NCI-H1105 treated with DMSO at 0.1 percent for 48 hours (cell line): ENCODE measurements at regions not wholly inside any gene's neighbourhood (a gene's known extent, or its start where the extent isn't known, plus 50 kb on each side); places are given as distances from the start of the nearest gene placed in this dataset.

Source experiments
- DNase-seq: peaks from one replicate; lab custom pipeline; 2025; lab: John Stamatoyannopoulos, UW

DNA sequence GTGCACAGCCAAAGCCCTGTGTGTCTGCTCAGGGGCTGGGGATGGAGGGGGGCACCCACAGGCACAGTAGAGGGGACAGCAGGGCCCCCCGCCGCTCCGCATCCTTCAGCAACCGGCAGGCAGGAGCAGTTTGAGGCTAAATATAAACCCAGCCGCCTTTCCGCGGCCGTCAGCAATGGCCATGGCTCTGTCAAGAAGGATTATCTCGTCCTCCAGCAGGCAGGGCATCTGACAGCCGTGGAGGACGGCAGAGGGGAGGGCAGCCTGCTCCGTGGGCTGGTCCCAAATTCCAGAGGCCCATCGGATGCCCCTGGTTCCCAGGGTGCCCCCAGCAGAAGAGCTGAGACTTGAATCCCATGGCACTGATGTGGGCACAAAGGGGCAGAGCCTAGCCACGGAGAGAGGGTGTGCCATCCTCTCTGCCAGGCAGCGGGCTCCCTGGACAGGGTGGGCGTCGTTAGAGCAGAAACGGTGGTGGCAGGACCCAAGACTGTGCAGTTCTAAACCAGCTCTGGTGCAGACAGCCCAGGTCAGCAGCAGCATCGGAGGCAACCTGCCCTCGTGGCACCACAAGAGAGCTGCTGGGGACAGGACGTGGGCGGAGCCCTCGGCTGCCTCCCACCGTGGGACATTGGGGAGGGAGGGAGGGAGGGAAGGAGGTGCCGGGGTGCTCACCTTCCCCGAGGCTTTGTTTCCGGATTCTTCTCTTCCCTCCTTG is 198.8 kb upstream of the CIBAR2 start:
- no peak for DNase-seq

DNA sequence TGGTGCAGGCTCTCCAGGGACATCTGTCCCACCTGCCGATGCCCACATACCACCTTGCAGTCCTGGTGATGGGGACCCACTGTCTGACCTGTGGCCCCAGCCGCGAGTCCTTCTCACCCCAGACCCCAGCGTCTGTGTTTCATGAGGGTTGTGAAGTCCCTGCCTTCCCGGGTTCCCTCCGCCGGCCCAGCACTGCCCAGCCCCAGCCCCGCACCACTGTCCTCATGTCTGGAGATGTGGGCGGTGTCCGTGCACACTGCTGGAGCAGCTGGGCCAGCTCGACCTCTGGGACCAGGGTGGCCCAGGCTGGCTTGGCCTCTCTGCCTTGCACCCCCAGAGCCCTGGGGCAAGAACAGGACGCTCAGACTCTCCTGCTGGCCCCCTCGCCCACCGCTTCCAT is 199.5 kb upstream of the CIBAR2 start:
- DNase-seq = no peak

DNA sequence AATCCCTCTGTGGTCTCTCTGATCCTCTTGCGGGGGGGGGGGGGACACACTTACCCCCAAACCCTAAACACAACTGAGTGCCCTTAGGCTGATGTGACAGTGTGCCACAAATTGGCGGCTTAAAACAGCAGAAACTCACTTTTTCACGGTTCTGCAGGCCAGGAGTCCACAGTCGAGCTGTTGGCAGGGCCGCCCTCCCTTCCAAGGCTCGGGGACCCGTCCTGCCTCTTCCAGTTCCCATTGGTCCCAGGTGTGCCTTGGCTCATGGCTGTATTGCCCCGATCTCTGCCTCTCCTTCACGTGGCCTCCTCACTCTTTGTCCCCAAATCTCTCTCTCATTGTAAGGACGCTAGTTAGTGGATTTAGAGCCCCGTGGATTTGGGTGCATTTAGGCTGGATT is 199.9 kb upstream of the CIBAR2 start:
- no peak for DNase-seq

DNA sequence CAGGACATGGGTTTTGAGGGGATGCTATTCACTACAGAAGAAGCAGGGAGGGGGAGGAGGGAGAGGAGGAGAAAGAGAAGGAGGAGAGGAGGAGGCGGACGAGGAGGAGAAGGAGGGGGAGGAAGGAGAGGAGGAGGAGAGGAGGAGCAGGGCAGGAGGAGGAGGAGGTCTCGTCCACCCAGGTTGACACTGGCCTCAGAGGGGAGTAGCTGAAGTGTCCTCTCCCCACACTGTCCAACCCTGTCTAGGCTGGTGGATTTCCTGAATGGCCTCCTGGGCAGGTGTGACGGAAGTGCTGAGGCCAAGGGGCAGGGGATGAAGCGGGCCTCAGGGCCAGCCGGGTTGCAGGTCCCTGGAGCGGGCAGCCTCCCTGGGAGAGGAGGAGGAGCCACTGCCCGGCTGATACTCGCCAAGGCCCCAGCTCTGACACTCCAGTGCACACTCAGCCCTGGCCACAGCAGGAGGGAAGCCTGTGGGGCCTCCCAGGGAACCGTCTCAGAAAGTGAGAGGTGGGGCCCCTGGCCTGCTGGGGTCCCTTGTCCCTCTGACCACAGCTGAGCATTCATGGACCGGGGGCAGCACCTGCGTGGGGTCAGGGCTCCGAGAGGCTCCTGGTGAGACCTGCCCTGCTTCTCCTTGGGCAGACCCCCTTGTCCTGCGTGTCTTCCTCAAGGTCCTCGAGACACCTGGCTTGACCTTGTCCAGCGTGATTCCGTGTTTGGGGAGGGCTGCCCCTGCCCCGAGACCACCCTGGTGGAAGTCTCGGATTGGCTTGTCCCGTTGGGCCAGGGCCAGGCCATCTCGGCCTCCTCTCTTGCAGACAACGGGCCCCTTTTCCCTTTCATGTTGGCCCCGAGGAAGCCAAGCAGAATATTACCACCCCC is 200.6 kb upstream of the CIBAR2 start:
- DNase-seq = no peak

DNA sequence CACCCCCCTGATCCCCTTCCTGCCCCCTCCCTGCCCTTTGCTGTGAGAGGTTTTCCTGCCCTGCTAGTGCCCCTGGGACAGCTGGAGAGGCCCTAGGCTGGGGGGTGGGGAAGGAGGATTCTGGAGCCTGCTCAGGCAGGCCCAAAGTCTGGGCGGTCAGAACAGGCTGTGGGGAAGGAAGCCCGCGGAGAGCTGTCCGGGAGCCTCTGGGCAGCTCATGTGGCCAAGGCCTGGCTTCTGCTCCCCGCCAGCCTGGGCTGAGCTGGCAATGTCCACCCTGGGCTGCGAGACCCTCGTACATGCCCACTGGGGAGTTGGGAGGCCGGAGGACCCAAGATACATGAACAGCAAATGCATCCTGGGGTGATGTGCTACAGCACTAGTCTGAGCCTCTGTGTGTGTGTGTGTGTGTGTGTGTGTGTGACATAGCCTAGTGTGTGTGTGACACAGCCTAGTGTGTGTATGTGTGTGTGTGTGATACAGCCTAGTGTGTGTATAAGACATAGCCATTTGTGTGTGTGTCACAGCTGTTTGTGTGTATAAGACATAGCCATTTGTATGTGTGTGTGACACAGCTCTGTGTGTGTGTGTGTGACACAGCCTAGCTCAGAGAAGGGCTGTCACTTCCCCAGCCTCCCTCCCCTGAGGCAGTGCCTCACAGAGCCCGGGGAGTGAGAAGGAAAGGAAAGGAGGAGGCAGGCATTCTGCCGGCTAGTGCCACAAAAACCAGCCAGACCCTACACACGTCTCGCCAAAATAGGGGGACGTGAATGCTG is 201.4 kb upstream of the CIBAR2 start:
- DNase-seq = no peak

DNA sequence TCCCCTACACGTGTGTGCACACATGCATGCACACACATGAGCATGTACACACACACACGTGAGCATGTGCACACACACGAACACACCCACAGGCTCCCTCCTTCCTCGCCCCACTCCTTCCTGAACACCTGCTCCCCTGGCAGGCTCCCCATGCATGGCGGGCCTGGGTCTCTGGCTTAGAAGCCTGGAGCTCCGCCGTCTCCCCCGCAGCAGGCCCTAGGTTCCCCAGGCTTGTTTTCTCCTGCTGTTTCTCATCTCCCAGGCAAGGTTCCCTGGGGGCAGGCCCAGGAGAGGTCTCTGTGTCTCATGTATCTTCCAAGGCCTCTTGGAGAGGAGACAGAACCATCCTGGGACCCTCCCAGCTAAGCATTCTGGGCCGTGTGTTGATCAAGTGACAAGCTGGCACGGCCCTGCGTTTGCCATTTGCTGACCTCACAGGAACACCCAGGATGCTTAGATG is 202.3 kb upstream of the CIBAR2 start:
- no peak for DNase-seq

DNA sequence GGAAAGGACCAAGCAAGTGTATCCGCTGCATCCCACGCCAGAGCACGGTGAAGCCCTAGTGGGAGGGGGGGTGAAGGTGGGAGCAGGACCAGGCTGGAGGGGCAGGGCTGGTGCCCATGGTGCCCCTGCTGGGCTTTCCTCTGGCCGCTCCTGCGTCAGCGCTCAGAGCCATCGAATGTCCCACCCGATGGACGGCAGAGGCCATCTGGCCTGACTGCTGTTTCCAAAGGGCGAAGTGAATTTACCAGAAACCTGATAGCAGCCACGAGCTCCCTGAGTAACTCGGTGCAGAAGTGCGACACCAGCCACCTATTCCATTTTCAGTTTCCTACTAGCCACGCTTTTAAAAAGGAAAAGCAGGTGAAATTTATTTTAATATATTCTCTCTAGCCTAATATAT is 203.6 kb upstream of the CIBAR2 start:
- no peak for DNase-seq

DNA sequence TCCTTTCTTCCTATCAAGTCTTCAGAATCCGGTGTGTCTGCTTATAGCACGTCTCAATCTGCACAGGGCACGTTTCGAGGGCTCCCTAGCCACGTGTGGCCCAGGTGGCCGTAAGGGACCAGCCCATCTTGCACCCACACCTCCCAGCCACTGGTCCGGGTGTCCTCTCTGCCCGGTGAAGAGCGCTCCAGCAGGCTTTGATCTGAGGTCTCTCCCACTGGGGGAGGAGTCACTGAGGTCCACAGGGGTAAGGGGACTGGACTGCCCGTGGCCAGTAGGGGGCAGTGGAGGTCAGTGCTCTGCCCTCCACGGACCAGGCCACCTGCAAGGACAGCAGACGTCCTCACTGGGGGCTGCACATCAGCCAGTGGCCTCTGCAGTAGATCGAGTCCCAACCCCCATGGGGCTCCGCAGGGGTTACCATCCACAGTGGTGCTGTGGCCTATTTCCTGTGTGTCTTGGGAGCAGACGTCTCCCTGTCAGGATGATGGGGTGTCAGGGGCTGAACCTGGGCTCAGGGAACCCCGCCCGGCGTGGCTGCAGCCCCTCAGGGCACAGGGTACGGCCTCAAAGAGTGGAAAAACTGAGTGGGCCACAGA is 204.1 kb upstream of the CIBAR2 start:
- peak; percentile 30 for DNase-seq

DNA sequence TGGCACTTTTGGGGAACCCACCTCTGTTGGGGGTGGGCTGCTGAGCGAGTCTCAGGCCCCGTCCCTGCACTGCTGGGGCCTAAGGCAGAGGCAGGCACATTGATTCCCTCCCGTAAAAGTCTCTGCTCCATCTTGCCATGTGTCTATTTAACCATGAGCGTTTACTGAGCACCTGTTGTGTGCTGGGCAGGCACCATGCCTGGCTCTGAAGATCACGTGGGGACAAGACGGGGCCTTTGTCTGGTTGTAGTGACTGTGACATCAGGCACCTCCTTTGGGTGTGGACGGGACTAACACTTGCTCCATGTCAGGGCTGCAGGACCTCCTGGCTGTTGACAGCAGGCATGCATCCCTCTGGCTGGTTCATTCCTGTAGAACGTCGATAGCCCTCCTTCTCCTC is 204.7 kb upstream of the CIBAR2 start:
- DNase-seq = no peak

DNA sequence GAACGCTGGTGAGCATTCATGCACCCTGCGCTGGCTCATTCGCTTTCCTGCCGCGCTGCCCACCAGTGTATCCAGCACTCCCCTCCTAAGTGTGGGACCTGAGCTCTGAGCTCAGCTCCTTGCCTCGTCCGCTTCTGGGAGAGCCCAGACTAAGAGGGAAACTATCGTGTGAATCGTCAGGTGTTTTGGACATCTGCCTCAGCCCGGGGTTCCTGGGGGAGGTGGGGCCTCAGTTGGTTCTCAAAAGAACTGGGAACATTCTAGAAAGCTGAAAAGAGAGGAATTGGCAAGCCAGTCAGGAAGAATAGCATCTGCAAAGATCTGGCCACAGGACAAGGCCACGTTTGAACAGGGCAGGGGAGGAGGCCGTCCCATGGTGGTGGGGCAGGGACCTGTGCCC is 205.4 kb upstream of the CIBAR2 start:
- DNase-seq = no peak

DNA sequence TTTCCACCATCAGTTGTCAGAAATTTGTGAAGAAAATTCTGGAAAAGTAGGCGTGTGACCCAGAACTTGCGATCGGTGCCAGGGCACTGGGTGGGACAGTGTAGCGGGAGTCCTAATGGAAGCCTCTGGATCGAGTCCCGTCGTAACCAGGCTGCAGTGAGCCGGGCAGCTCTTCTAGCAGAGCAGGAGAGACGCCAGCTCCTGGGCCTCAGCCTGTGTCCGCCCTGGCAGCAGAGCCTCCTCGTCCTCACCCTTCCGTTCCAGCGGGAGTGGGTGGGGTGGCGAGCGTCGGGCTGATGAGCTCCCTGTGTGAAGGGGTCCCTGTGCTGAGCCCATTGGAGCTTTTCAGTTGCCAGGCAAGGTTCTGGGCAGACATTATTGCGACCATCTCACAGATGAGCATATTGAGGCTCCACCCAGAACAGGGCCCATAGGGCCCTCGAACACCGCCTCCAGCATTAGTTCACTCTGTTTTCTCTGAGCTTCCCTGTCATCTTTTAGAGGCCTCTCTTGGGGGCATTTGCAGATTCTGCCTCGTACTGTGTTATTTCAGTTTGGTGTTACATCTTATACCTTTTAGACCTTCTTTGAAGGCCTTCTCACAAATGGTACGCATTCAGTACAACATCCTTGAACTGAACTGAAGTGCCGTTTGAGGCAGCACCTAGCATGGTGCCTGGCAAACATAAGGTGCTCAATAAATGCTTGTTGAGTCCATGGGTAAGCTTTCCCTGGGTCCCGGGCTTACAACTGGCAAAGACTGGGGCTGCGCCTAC is 207.1 kb upstream of the CIBAR2 start:
- no peak for DNase-seq

DNA sequence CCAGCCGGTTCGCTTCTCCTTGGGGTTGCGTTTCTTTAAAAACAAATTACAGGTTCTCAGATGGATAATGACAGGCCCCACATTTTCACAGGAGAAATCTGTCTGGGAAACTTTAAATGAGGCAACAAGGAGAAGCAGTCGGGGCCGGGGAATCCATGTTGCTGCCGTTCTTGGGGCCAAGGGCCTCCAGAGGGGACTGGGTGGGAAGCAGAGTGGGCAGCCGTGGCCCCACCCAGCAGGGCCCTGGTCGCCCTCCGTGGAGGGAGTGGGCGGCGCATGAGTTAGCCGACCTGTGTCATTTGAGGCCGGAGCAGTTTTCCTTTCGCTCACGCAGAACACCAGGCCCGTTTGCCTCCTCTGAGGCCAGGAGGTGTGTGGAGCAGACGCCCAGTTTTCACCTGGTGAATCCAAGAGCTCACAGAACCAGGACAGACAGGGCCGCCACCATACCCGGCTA is 207.7 kb upstream of the CIBAR2 start:
- no peak for DNase-seq

DNA sequence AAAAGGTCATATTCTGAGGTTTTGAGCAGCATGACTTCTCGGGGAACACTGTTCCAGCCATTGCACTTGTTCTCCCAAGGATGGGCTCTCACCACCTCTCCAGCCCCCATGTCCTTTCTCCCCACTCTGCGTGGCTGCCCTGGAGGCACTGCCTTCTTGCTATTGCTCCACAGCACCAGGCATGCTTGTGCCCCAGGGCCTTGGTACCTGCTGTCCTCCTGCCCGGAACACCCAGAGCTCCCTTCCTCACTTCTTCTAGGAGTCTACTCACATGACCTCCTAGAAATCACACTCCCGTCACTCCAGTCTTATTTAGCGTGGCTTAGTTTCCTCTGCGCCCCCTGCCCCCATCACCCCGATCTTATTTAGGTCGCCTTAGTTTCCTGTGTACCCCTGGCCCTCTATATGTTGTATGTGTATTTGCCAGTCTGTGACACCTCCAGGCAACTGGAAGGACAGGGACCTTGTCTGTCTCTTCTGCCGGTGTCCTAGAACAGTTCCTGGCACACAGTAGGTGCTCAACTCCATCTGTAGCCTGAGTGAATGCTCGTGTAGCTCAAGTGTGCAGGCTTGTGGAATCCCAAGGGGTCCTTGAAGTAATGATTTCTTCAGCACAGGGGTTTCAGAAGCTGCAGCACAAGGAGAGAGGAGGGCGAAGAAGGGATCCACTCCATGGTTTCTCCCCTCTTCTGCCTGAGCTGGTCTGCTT is 208.6 kb upstream of the CIBAR2 start:
- no peak for DNase-seq

DNA sequence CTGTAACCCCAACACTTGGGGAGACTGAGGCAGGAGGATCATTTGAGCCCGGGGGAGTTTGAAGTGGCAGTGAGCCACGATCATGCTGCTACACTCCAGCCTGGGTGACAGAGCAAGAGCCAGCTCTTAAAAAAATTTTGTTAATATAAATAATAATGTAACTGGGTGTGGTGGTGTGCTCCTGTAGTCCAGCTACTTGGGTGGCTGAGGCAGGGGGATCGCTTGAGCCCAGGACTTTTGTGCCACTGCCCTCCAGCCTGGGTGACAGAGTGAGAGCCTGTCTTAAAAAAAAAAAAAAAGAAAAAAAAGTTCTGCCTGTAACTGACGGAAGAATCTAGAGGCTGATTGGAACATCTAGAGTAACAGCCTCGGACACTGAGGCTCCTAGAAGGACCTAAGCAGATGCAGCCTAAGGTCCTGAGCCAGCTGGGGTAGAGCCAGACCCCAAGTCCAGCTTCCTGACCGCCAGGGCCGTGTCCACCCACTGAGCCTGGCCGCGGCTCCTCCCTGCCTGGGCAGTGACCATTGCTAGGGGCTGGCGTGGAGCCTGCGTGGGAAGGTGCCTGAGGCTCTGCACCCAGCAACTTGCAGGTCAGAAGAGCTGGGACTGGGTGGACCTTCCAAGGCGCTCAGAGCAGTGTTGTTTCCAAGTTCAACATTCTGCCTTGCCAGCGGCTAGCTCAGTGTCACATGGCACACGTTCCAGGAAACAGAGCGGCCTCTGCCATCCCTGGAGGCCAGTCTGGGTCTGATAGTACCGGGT is 209.4 kb upstream of the CIBAR2 start:
- DNase-seq = no peak

DNA sequence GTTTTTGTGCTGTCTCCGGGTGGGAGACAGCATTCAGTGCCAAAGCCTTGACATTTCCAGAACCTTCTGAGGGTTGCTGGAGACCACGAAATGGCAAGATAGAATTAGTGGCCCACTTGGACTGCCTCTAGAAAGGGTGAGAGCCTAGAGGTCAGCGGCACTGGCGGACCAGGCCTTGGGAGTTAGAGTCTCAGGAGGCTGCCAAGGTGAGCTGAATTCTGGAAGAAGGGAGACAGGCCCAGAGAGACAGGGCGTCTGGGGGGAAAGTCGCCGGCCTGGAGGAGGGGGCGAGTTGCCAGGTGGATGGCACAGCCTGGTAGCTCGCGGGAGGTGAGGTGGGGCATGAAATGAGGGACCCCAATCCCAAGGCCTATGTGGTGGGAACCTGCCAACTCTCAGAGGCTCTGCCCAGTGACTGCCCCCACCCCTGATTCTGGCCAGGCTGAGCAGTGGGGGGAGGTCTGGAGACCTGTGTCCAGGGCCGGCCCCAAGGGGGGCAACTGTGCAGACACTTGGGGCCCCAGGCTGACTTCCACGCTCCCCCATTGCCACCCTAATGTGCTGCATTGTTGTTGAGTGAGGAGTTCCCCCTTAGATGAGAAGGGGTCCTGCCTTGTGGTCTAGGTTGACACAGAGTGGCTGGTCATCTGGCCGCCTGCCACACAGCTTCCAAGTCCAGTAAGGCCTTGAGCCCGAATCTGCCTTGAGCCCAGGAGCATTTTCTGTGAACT is 211.1 kb upstream of the CIBAR2 start:
- no peak for DNase-seq

DNA sequence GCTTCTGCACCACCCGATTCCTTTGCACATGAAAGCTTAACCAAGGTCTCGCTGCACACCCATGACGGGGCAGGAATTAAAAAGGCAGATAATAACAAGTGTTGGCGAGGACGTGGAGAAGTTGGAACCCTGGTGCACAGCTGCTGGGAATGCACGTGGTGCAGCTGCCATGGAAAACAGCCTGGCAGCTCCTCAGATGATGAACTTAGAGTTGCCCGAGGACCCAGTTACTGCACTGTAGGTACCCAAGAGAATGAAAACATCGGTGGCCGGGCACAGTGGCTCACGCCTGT is 211.6 kb upstream of the CIBAR2 start:
- no peak for DNase-seq

DNA sequence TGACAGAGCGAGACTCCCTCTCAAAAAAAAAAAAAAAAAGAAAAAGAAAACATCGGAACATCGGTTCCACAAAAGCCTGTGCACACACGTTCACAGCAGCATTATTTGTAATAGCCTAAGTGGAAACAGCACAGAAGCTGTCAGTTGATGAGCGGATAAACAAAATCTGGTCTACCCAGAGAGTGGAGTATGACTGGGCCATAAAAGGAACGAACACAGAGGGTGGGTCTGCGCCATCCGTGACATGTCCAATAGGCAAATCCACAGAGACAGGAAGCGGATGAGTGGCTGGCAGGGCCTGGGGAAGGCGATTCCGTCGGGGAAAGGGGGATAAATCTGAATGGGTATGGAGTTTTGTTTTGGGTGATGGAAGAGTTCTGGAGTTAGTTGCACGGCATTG is 212.2 kb upstream of the CIBAR2 start:
- no peak for DNase-seq

DNA sequence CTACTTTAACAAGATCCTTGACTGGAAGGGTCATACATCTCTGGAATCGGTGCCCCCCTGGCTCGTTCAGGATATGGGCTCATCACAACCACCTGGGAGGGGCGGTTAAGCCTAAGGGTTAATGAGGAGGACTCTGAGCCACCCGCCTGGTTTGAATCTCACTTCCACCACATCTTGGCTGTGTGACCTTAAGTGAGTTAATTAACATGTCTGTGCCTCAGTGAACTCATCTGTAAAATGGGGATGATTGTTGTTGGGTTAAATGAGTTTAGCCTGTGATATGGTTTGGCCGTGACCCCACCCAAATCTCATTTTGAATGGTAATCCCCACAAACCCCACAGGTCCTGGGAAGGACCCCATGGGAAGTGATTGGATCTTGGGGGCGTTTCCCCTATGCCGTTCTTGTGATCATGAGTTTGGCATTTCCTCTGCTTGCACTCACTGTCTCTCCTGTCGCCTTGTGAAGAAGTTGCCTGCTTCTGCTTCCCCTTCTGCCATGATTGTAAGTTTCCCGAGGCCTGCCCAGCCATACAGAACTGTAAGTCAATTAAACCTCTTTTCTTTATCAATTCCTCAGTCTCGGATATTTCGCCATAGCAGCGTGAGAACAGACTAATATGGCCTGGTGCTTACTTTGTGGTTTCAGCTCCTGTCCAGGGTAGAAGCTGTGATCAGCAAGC is 214.0 kb upstream of the CIBAR2 start:
- no peak for DNase-seq

DNA sequence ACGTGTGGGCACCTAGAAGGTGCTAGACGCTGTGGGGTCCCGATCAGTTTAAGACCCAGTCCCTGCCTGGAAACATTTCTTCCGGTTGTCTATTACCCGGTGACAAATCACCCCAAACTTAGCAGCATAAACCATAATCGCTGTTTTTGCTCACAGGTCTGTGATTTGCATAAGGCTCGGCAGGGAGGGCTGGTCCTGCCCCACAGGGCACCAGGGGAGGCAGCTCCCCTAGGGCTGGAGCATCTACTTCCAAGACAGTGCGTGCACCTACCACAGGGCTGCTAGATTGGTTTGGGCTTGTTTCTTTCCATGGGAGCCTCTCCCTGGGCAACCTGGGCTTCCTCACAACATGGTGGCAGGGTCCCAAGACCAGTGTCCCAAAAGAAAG is 214.5 kb upstream of the CIBAR2 start:
- no peak for DNase-seq
